C4-2B (cell line): ENCODE measurements at regions not wholly inside any gene's neighbourhood (a gene's known extent, or its start where the extent isn't known, plus 50 kb on each side); places are given as distances from the start of the nearest gene placed in this dataset.

Experiments used
- H3K27ac ChIP-seq: fragments of 450-650 bp; 2 replicates; pipeline ENCODE4 v1.5.1; 2017
- ZFX ChIP-seq: fragments of 450-650 bp; IDR thresholded peaks from 2 replicates; pipeline ENCODE4 v1.6.1; 2017
- TF ChIP-seq, protein P1 (sequence below): fragments of 450-650 bp; conservative IDR thresholded peaks from 2 replicates; pipeline ENCODE4 v1.5.1; 2017; ENCODE audit warnings: mild to moderate bottlenecking

DNA sequence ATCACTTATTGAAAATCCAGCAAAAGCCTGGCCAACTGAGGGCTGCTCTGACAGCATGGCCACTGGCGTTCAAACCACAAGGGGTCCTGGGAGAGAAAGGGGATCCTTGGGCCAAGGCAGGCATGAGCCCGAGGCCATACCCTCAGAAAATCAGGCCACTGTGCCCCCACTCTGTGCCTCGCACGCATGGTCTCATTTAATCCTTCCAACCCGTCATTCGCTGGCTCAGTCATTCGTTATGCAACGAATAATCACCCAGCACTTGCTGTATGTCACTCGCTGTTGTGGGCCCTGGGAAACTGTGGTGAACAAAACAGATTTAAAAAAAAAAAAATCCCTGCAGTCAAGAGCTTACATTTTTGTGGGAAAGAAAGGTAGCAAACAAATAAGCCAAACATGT lies 112.7 kb downstream of the BCOR start:
- H3K27ac ChIP-seq, result no peak overlapping the region
- TF ChIP-seq ZFX, result no peak
- TF ChIP-seq, protein P1, sequence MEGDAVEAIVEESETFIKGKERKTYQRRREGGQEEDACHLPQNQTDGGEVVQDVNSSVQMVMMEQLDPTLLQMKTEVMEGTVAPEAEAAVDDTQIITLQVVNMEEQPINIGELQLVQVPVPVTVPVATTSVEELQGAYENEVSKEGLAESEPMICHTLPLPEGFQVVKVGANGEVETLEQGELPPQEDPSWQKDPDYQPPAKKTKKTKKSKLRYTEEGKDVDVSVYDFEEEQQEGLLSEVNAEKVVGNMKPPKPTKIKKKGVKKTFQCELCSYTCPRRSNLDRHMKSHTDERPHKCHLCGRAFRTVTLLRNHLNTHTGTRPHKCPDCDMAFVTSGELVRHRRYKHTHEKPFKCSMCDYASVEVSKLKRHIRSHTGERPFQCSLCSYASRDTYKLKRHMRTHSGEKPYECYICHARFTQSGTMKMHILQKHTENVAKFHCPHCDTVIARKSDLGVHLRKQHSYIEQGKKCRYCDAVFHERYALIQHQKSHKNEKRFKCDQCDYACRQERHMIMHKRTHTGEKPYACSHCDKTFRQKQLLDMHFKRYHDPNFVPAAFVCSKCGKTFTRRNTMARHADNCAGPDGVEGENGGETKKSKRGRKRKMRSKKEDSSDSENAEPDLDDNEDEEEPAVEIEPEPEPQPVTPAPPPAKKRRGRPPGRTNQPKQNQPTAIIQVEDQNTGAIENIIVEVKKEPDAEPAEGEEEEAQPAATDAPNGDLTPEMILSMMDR, result no peak

- TF ChIP-seq, protein P1, result no peak
- no peak for TF ChIP-seq ZFX
Measured at GRCh38 chrX:39985551-39985950, 112.2 kb downstream of the BCOR start.

DNA sequence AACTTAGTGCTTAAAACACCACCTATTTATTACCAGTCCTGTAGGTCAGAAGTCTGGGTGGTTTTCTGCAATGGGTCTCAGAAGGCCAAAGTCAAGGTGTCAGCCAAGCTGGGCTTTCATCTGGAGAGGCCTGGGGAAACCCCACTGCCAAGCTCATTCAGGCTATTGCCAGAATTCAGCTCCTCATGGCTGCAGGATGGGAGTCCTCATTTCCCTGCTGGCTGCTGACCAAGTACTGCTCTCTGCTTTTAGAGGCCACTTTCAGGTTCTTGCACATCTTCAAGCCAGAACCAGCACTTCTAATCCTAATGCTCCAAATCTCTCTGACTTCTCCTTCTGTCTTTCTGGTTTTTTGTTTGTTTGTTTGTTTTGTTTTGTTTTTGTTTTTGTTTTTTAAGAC lies 109.3 kb downstream of the BCOR start:
- no peak overlapping the region for H3K27ac ChIP-seq
- TF ChIP-seq ZFX, result no peak
- TF ChIP-seq, protein P1, result no peak

More at GRCh38 chrX:39985551-39985950, 112.2 kb downstream of the BCOR start:
- H3K27ac ChIP-seq, result no peak overlapping the region

DNA sequence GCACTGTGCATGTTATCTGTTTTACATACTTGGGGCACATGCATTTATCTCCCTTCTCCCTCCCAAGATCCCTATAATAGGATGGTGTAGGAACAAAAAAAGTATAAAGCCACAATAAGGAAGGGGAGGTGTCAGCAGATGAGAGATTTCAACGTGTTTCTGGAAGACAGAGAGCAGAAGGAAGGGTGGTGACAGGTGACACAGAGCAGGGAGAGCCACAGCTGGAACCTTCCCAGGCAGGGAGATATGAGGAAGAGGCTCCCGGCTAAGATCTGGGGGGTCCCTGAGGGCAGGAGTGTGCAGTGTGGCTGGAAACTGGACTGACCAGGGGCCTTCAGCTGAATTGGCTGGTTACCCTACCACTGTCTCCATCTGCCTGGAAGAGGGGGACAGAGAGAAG lies 107.4 kb downstream of the BCOR start:
- no peak overlapping the region for H3K27ac ChIP-seq
- no peak for TF ChIP-seq ZFX
- TF ChIP-seq, protein P1, result no peak

DNA sequence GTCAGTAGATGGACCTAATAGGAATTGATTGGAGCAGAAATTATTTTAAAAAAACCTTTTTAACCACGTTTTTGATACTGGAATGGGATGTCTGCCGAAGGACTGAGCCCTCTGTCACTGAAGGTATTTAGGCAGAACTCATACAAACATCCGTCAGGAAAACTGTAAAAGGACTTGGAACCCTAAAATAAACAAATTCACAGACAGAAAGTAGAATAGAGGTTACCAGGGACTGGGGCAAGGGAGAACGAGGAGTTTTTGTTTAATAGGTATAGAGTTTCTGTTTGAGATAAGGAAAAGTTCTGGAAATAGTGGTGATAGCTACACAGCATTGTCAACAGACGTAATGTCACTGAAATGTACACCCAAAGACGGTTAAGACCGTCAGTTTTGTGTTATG lies 105.5 kb downstream of the BCOR start:
- H3K27ac ChIP-seq, result no peak overlapping the region
- TF ChIP-seq, protein P1, result no peak

DNA sequence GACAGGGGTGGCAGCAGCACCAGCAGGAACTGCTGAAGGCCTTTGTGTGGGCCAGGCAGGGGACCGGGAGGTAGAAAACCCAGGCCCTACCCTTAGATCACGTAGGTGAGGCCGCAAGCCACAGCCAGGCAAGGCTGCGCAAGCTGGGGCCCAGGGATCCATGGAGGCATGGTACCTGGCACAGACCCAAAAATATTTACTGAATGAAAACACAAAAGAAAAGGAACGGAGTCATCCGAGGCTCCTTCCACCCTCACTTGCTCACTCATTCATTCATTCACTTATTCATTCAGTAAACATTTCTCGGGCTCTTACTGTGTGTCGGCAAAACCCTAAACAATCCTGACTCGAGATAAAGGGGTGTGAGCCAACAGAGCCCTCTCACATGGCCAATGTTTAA lies 102.3 kb downstream of the BCOR start:
- TF ChIP-seq, protein P1, result no peak
- no peak for TF ChIP-seq ZFX
- H3K27ac ChIP-seq, result no peak overlapping the region

- H3K27ac ChIP-seq, result no peak overlapping the region
- TF ChIP-seq, protein P1, result no peak
- no peak for TF ChIP-seq ZFX
Measured at GRCh38 chrX:39996536-39996935, 101.2 kb downstream of the BCOR start.
